ENCODE measurements at regions not wholly inside any gene's neighbourhood (a gene's known extent, or its start where the extent isn't known, plus 50 kb on each side); places are given as distances from the start of the nearest gene placed in this dataset.

GRCh38 chr9:113719919-113720318 is 156.2 kb upstream of the ZNF618 start:
- no peak for TF ChIP-seq CTCF (IDR thresholded peaks at IDR 0.05; ENCODE audit: insufficient read depth, low read depth, low read length)
- no peak for TF ChIP-seq EZH2 (IDR thresholded peaks at IDR 0.05; ENCODE audit: insufficient read depth, low read length)

Data from astrocyte (in vitro differentiated cells and primary cell).